ENCODE measurements at regions not wholly inside any gene's neighbourhood (a gene's known extent, or its start where the extent isn't known, plus 50 kb on each side); places are given as distances from the start of the nearest gene placed in this dataset.

- ChIA-PET CTCF (interaction anchor here (0.8 to 1.0 kb wide), 2 partner anchors 8 to 224 kb away, joined by 3 to 4 read pairs; no protein-coding TSS in a partner anchor), POLR2A (no interaction called here)
- no peaks in the 10 kb centered on the region for H3K9me3 ChIP-seq (ENCODE audit: control insufficient read depth, insufficient read depth, low read depth, low read length)
- no peak overlapping the region for H3K27ac ChIP-seq (ENCODE audit: extremely low read depth, low read depth, low read length)
- no peaks in the 10 kb centered on the region for H3K4me1 ChIP-seq (ENCODE audit: control insufficient read depth, insufficient read depth, low read length)
- TF ChIP-seq ZNF18 (tag by site-specific recombination; IDR thresholded peaks at IDR 0.05) (no peak), ZFHX2 (tag by site-specific recombination; conservative IDR thresholded peaks at IDR 0.05) (no peak), ZNF280D (tag by site-specific recombination; IDR thresholded peaks at IDR 0.05) (no peak), ZNF664 (tag by site-specific recombination; IDR thresholded peaks at IDR 0.05) (no peak), ZFP37 (tag by site-specific recombination; IDR thresholded peaks at IDR 0.05) (no peak)
- H3K4me3 ChIP-seq (ENCODE audit: low read depth, low read length): no peak overlapping the region
- no peaks in the 10 kb centered on the region for H3K36me3 ChIP-seq (ENCODE audit: control insufficient read depth in 2 of 2, insufficient read depth in 1 of 2, low read length in 2 of 2)
These were observed 60.5 kb upstream of the PRR23C start for GRCh38 chr3:139105154-139105702.

GRCh38 chr3:139106013-139106932 lies 61.6 kb upstream of the PRR23C start:
- Histone ChIP-seq H3K4me3 (ENCODE audit: low read depth, low read length) (no peak overlapping the region), H3K4me1 (ENCODE audit: control insufficient read depth, insufficient read depth, low read length) (no peaks in the 10 kb centered on the region), H3K36me3 (ENCODE audit: control insufficient read depth in 2 of 2, insufficient read depth in 1 of 2, low read length in 2 of 2) (no peaks in the 10 kb centered on the region), H3K9me3 (ENCODE audit: control insufficient read depth, insufficient read depth, low read depth, low read length) (no peaks in the 10 kb centered on the region), H3K27ac (ENCODE audit: extremely low read depth, low read depth, low read length) (no peak overlapping the region)
- POLR2A ChIA-PET: no interaction called here
- TF ChIP-seq ZNF169 (tag by site-specific recombination; IDR thresholded peaks at IDR 0.05): no peak
- no peak for TF ChIP-seq ZSCAN23 (tag by site-specific recombination; IDR thresholded peaks at IDR 0.05)
- no peak for TF ChIP-seq ZNF341 (tag by site-specific recombination; IDR thresholded peaks at IDR 0.05; ENCODE audit: low read depth)
- no peak for TF ChIP-seq BCL11A (tag by site-specific recombination; IDR thresholded peaks at IDR 0.05; ENCODE audit: low read depth)
- TF ChIP-seq TCF7L2 (IDR thresholded peaks at IDR 0.05; ENCODE audit: borderline replicate concordance, low read depth, low read length): no peak
- TF ChIP-seq HOXD13 (CRISPR knock-in tag; IDR thresholded peaks at IDR 0.05; ENCODE audit: borderline replicate concordance): no peak
- no peak for TF ChIP-seq ZNF776 (tag by site-specific recombination; IDR thresholded peaks at IDR 0.05; ENCODE audit: borderline replicate concordance)
- no peak for TF ChIP-seq ZNF514 (tag by site-specific recombination; IDR thresholded peaks at IDR 0.05)
- TF ChIP-seq YY1 (tag by site-specific recombination; IDR thresholded peaks at IDR 0.05): no peak
- no peak for TF ChIP-seq REPIN1 (tag by site-specific recombination; IDR thresholded peaks at IDR 0.05; ENCODE audit: low read depth)
- CTCF ChIA-PET: no interaction called here
